NB4 (cell line): ENCODE measurements at regions not wholly inside any gene's neighbourhood (a gene's known extent, or its start where the extent isn't known, plus 50 kb on each side); places are given as distances from the start of the nearest gene placed in this dataset.
"Not testable (repeated sequence)": the region's sequence is repeated elsewhere in the genome, so short reads cannot be mapped to it uniquely, and the experiment has no call there.

Experiments
- DNase-seq: peaks from one replicate; pipeline ENCODE4 v3.0.0; 2010; ENCODE audit warnings: low read depth
- H3K4me3 ChIP-seq: one replicate; pipeline ENCODE4 v1.5.1; 2011; ENCODE audit warnings: mild to moderate bottlenecking, low read depth, low read length, moderate library complexity
- MAX ChIP-seq: IDR thresholded peaks from 2 replicates; pipeline ENCODE4 v1.6.1; 2011; ENCODE audit warnings: low read depth, low read length
- MYC ChIP-seq: IDR thresholded peaks from 2 replicates; pipeline ENCODE4 v1.6.1; 2011; ENCODE audit warnings: low read depth, low read length
- POLR2A ChIP-seq: IDR thresholded peaks from 2 replicates; pipeline ENCODE4 v1.6.1; 2011; ENCODE audit warnings: mild to moderate bottlenecking; ENCODE audit not compliant: insufficient read length; ENCODE audit errors: extremely low read depth
- TF ChIP-seq, protein P1 (sequence below): IDR thresholded peaks from one replicate; pipeline ENCODE4 v1.5.1; 2012; ENCODE audit warnings: low read depth, low read length

- peak; percentile 43 for DNase-seq
- TF ChIP-seq MYC = no peak
- TF ChIP-seq POLR2A = no peak
- no peak for TF ChIP-seq MAX
- TF ChIP-seq, protein P1, sequence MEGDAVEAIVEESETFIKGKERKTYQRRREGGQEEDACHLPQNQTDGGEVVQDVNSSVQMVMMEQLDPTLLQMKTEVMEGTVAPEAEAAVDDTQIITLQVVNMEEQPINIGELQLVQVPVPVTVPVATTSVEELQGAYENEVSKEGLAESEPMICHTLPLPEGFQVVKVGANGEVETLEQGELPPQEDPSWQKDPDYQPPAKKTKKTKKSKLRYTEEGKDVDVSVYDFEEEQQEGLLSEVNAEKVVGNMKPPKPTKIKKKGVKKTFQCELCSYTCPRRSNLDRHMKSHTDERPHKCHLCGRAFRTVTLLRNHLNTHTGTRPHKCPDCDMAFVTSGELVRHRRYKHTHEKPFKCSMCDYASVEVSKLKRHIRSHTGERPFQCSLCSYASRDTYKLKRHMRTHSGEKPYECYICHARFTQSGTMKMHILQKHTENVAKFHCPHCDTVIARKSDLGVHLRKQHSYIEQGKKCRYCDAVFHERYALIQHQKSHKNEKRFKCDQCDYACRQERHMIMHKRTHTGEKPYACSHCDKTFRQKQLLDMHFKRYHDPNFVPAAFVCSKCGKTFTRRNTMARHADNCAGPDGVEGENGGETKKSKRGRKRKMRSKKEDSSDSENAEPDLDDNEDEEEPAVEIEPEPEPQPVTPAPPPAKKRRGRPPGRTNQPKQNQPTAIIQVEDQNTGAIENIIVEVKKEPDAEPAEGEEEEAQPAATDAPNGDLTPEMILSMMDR = no peak
- H3K4me3 ChIP-seq = no peak overlapping the region
Observed at GRCh38 chr13:109401891-109402290, 384.5 kb downstream of the IRS2 start.

DNA sequence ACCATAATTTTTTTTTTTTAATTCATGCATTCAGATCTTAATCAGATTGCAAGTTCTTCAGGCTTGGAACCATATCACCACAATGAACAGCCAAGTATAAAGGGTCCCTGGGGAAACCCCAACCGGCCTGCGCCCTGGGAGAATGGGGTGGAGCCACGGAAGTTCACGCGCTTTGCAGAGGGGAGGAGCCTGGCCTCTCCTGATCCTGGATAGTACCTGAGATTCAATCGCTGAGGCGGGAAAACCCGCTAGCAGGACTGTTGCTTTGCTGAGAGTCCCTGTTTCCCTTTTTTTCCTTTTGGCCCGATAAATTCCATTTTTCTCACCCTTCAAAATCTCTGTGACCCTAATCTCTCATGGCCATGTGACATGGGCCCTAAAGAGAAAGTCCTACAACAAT lies 385.1 kb downstream of the IRS2 start:
- TF ChIP-seq, protein P1 = no peak
- no peak for TF ChIP-seq POLR2A
- TF ChIP-seq MYC = no peak
- no peak for TF ChIP-seq MAX
- peak overlapping the region; percentile 59 for H3K4me3 ChIP-seq
- DNase-seq = peak; percentile 77

GRCh38 chr13:109400624-109401257 lies 385.6 kb downstream of the IRS2 start:
- peak overlapping the region; percentile 59 for H3K4me3 ChIP-seq
- DNase-seq = no peak
- TF ChIP-seq MYC = no peak
- TF ChIP-seq, protein P1 = no peak
- no peak for TF ChIP-seq MAX
- TF ChIP-seq POLR2A = no peak

DNA sequence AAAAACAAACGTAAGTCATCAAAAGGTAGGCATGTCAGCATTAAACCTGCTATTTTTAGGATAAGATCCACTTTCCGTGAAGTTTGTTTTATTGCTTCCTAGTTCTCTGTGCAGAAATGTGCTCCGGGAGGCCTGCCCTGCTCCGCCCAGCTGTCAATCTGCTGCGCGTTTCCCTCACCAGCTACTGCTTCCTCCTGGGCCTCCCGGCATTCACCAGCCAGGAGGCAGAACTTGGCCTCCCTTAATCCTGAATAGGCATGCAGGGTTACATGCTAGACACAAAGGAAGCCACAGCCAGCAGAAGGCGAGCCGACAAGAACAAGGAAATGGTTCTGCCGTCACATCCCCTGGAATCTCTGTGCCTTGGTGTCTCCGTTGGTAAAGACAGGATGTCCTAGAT lies 386.2 kb downstream of the IRS2 start:
- peak; percentile 67 for TF ChIP-seq MAX
- TF ChIP-seq POLR2A = peak; percentile 28
- TF ChIP-seq MYC = peak; percentile 71; the same call in 1 of the 2 replicates
- TF ChIP-seq, protein P1 = no peak
- peak; percentile 96 for DNase-seq
- peak overlapping the region; percentile 59 for H3K4me3 ChIP-seq

GRCh38 chr13:109398071-109398470 lies 388.3 kb downstream of the IRS2 start:
- TF ChIP-seq MAX = 0 out of 2 replicates have a peak, but pooled peaks have one; percentile 4
- peak; percentile 81 for DNase-seq
- H3K4me3 ChIP-seq = not testable (repeated sequence)

DNA sequence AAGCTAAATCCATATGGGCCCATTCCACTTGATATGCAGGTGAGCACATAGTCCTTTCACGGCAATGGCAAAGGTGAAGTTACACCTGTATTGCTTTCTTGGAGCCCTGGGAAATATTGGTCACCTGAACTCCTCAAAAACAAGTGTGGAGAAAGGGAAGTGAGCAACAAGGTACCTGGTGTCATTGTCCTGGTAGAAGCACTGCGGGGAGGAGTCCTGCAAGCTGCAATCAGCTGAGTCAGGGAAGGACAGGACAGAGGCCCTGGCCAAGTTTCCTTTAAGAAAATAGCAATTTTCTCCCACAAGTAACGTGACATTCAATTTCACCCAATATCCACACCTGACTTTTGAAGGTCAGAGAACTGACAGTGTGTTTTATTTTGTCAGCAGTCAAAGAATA lies 389.1 kb downstream of the IRS2 start:
- no peak overlapping the region for H3K4me3 ChIP-seq
- TF ChIP-seq MAX (no peak), MYC (no peak), POLR2A (no peak)
- TF ChIP-seq, protein P1 = no peak
- DNase-seq = no peak
